Tibial nerve (tissue), 4 donors: ENCODE measurements at regions not wholly inside any gene's neighbourhood (a gene's known extent, or its start where the extent isn't known, plus 50 kb on each side); places are given as distances from the start of the nearest gene placed in this dataset.
"Not testable (repeated sequence)": the region's sequence is repeated elsewhere in the genome, so short reads cannot be mapped to it uniquely, and the experiment has no call there.

Experiments
- DNase-seq, 2 donors: peaks; one replicate each; pipeline ENCODE4 v3.0.0-alpha.2; 2019; ENCODE audit warnings: low spot score in 2 of 2
- H3K27ac ChIP-seq, 4 donors: fragments of 200-600 bp; sonication (generic) in 3 of 4; one replicate each; pipeline ENCODE4 v1.5.1; 2017 to 2019; ENCODE audit warnings: mild to moderate bottlenecking in 1 of 4
- H3K27me3 ChIP-seq, 2 donors: fragments of 200-600 bp; sonication (generic) in 1 of 2; one replicate each; pipeline versions ENCODE4 v1.5.1 to v1.6.0; 2017 to 2019
- H3K36me3 ChIP-seq, 3 donors: fragments of 200-600 bp; sonication (generic); one replicate each; pipeline ENCODE4 v1.5.1; 2018 to 2019
- H3K4me1 ChIP-seq, 4 donors: fragments of 200-600 bp; sonication (generic) in 3 of 4; one replicate each; pipeline ENCODE4 v1.5.1; 2017 to 2019
- H3K4me3 ChIP-seq, 4 donors: fragments of 200-600 bp; sonication (generic) in 3 of 4; one replicate each; pipeline ENCODE4 v1.5.1; 2017 to 2019; ENCODE audit warnings: mild to moderate bottlenecking in 1 of 4, moderate library complexity in 1 of 4
- H3K9me3 ChIP-seq, 4 donors: fragments of 200-600 bp; sonication (generic) in 3 of 4; one replicate each; pipeline ENCODE4 v1.5.1; 2017 to 2019
- EP300 ChIP-seq, 2 donors: sonication (generic); formaldehyde crosslinking; IDR thresholded peaks; one replicate each; pipeline ENCODE4 v1.6.1; 2017; ENCODE audit warnings: antibody characterized with exemption in 2 of 2, mild to moderate bottlenecking in 1 of 2
- POLR2A ChIP-seq, 2 donors: fragments of 450-650 bp; IDR thresholded peaks; one replicate each; pipeline ENCODE4 v1.6.1; 2017; ENCODE audit warnings: antibody characterized with exemption in 2 of 2, mild to moderate bottlenecking in 2 of 2, moderate library complexity in 2 of 2
- WGBS, 2 donors: methylation state at CpG; one replicate each; pipeline ENCODE4 v1.1.5; 2018; 5-methylcytosine and 5-hydroxymethylcytosine counted together
- TF ChIP-seq, protein P1 (sequence below), 5 experiments: fragments of 200-600 bp in 3 of 5; fragments of 450-650 bp in 2 of 5; sonication (generic) in 3 of 5; IDR thresholded peaks; one replicate each; pipeline ENCODE4 v1.5.1; 2016 to 2019; ENCODE audit warnings: antibody characterized with exemption in 5 of 5, mild to moderate bottlenecking in 3 of 5, moderate library complexity in 2 of 5

- Histone ChIP-seq H3K27ac (no peak overlapping the region), H3K9me3 (no peaks in the 10 kb centered on the region), H3K4me1 (no peaks in the 10 kb centered on the region), H3K27me3 (no peaks in the 10 kb centered on the region), H3K4me3 (no peak overlapping the region), H3K36me3 (no peaks in the 10 kb centered on the region)
- TF ChIP-seq EP300 (IDR thresholded peaks at IDR 0.05) = no peak
- TF ChIP-seq, protein P1, sequence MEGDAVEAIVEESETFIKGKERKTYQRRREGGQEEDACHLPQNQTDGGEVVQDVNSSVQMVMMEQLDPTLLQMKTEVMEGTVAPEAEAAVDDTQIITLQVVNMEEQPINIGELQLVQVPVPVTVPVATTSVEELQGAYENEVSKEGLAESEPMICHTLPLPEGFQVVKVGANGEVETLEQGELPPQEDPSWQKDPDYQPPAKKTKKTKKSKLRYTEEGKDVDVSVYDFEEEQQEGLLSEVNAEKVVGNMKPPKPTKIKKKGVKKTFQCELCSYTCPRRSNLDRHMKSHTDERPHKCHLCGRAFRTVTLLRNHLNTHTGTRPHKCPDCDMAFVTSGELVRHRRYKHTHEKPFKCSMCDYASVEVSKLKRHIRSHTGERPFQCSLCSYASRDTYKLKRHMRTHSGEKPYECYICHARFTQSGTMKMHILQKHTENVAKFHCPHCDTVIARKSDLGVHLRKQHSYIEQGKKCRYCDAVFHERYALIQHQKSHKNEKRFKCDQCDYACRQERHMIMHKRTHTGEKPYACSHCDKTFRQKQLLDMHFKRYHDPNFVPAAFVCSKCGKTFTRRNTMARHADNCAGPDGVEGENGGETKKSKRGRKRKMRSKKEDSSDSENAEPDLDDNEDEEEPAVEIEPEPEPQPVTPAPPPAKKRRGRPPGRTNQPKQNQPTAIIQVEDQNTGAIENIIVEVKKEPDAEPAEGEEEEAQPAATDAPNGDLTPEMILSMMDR (IDR thresholded peaks at IDR 0.05) = no peak
- no peak for TF ChIP-seq POLR2A (IDR thresholded peaks at IDR 0.05)
- no peak for DNase-seq
- 47 to 50% methylated on average over 3 of the region's 3 CpGs for WGBS, 2 donors
These were observed 267.6 kb upstream of the ID4 start for GRCh38 chr6:19569563-19569962.

GRCh38 chr6:19571176-19571575 is 266.0 kb upstream of the ID4 start:
- no peak overlapping the region for H3K27ac ChIP-seq
- H3K36me3 ChIP-seq = no peaks in the 10 kb centered on the region
- no peak for TF ChIP-seq POLR2A (IDR thresholded peaks at IDR 0.05)
- TF ChIP-seq, protein P1 (IDR thresholded peaks at IDR 0.05) = no peak
- TF ChIP-seq EP300 (IDR thresholded peaks at IDR 0.05) = no peak
- DNase-seq = no peak
- H3K4me3 ChIP-seq = no peak overlapping the region
- H3K9me3 ChIP-seq = no peaks in the 10 kb centered on the region
- no peaks in the 10 kb centered on the region for H3K27me3 ChIP-seq
- WGBS, 2 donors = 87% methylated on average over 3 of the region's 3 CpGs
- no peaks in the 10 kb centered on the region for H3K4me1 ChIP-seq

- Histone ChIP-seq H3K36me3 (no peaks in the 10 kb centered on the region), H3K27ac (no peak overlapping the region), H3K27me3 (no peaks in the 10 kb centered on the region), H3K4me3 (no peak overlapping the region), H3K4me1 (no peaks in the 10 kb centered on the region), H3K9me3 (peaks cover 0 to 18% (median 0%) of the 10 kb centered on the region in 4 donors)
- 59 to 63% methylated on average over 4 of the region's 4 CpGs for WGBS, 2 donors
- TF ChIP-seq, protein P1 (IDR thresholded peaks at IDR 0.05) = no peak
- no peak for TF ChIP-seq EP300 (IDR thresholded peaks at IDR 0.05)
- TF ChIP-seq POLR2A (IDR thresholded peaks at IDR 0.05) = no peak
- no peak for DNase-seq
These were observed 258.7 kb upstream of the ID4 start for GRCh38 chr6:19578481-19578880.

GRCh38 chr6:19584207-19584606 is 253.0 kb upstream of the ID4 start:
- 95% methylated on average over 4 of the region's 4 CpGs for WGBS, 2 donors
- not testable (repeated sequence) for H3K4me3 ChIP-seq, H3K27ac ChIP-seq, H3K4me1 ChIP-seq, H3K36me3 ChIP-seq, H3K27me3 ChIP-seq, DNase-seq, H3K9me3 ChIP-seq

GRCh38 chr6:19587238-19587942 is 249.8 kb upstream of the ID4 start:
- Histone ChIP-seq H3K4me3 (no peak overlapping the region), H3K9me3 (no peaks in the 10 kb centered on the region), H3K36me3 (no peaks in the 10 kb centered on the region), H3K27ac (no peak overlapping the region), H3K27me3 (no peaks in the 10 kb centered on the region), H3K4me1 (no peaks in the 10 kb centered on the region)
- WGBS, 2 donors = 84 to 87% methylated on average over 4 of the region's 4 CpGs
- DNase-seq = no peak
- TF ChIP-seq POLR2A (IDR thresholded peaks at IDR 0.05) (no peak), EP300 (IDR thresholded peaks at IDR 0.05) (no peak)
- TF ChIP-seq, protein P1 (IDR thresholded peaks at IDR 0.05) = no peak
